ENCODE measurements at regions not wholly inside any gene's neighbourhood (a gene's known extent, or its start where the extent isn't known, plus 50 kb on each side); places are given as distances from the start of the nearest gene placed in this dataset.
"Not testable (repeated sequence)": the region's sequence is repeated elsewhere in the genome, so short reads cannot be mapped to it uniquely, and the experiment has no call there.

GRCh38 chr21:27805696-27806095, 838.8 kb upstream of the ADAMTS5 start:
- Mint-ChIP-seq H3K4me1 (peaks cover 0 to 7% of the 10 kb centered on the region in 2 donors), H3K9me3 (no peaks in the 10 kb centered on the region), H3K4me3 (no peak overlapping the region), H3K27me3 (no peaks in the 10 kb centered on the region), H3K36me3 (no peaks in the 10 kb centered on the region), H3K27ac (no peak overlapping the region)
- no peak for ATAC-seq (replicated peaks)
- DNase-seq, result no peak

- H3K36me3 Mint-ChIP-seq, result no peaks in the 10 kb centered on the region
- peaks cover 0 to 7% of the 10 kb centered on the region in 2 donors for H3K4me1 Mint-ChIP-seq
- no peaks in the 10 kb centered on the region for H3K9me3 Mint-ChIP-seq
- ATAC-seq (replicated peaks), result no peak
- no peaks in the 10 kb centered on the region for H3K27me3 Mint-ChIP-seq
- H3K27ac Mint-ChIP-seq, result no peak overlapping the region
- H3K4me3 Mint-ChIP-seq, result no peak overlapping the region
- no peak for DNase-seq
These were observed 837.6 kb upstream of the ADAMTS5 start for GRCh38 chr21:27804515-27804914.

GRCh38 chr21:27803571-27803970, 836.7 kb upstream of the ADAMTS5 start:
- Mint-ChIP-seq H3K27ac (no peak overlapping the region), H3K36me3 (no peaks in the 10 kb centered on the region), H3K27me3 (no peaks in the 10 kb centered on the region), H3K4me1 (peaks cover 0 to 7% of the 10 kb centered on the region in 2 donors), H3K9me3 (no peaks in the 10 kb centered on the region), H3K4me3 (no peak overlapping the region)
- DNase-seq (no peak), ATAC-seq (replicated peaks) (no peak)

GRCh38 chr21:27802816-27803475, 836.1 kb upstream of the ADAMTS5 start:
- ATAC-seq (replicated peaks) (peak; percentile 57 to 63), DNase-seq (no peak)
- H3K27me3 Mint-ChIP-seq, result no peaks in the 10 kb centered on the region
- H3K9me3 Mint-ChIP-seq, result no peaks in the 10 kb centered on the region
- H3K27ac Mint-ChIP-seq, result no peak overlapping the region
- H3K4me3 Mint-ChIP-seq, result no peak overlapping the region
- peaks cover 0 to 7% of the 10 kb centered on the region in 2 donors for H3K4me1 Mint-ChIP-seq
- H3K36me3 Mint-ChIP-seq, result no peaks in the 10 kb centered on the region

DNA sequence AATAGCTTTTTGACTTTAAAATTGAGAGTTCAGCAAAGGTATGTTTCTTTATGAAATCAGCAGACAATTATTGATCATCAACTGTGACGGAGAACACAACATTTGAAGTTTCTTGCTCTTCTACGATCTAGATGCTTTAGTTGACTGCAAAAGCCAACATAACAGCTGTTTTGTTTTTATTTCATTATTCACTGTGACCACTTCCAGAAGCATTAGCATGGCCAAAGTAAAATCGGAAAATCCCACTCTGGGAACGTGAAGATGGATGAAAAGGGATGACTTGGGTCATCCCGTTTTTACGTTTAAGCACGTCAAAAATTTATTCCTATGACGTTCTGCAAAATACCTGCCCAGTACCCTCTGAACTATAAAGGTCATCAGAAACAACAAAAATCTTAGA, 833.0 kb upstream of the ADAMTS5 start:
- Mint-ChIP-seq H3K4me1 (peaks cover 0 to 7% of the 10 kb centered on the region in 2 donors), H3K4me3 (no peak overlapping the region), H3K27me3 (no peaks in the 10 kb centered on the region), H3K36me3 (no peaks in the 10 kb centered on the region), H3K9me3 (no peaks in the 10 kb centered on the region), H3K27ac (no peak overlapping the region)
- DNase-seq (no peak), ATAC-seq (replicated peaks) (no peak)

- H3K9me3 Mint-ChIP-seq, result peaks cover 0 to 2% of the 10 kb centered on the region in 2 donors
- no peaks in the 10 kb centered on the region for H3K4me1 Mint-ChIP-seq
- no peak overlapping the region for H3K27ac Mint-ChIP-seq
- no peaks in the 10 kb centered on the region for H3K27me3 Mint-ChIP-seq
- no peak for DNase-seq
- no peak for ATAC-seq (replicated peaks)
- H3K4me3 Mint-ChIP-seq, result no peak overlapping the region
- H3K36me3 Mint-ChIP-seq, result no peaks in the 10 kb centered on the region
These were observed 829.2 kb upstream of the ADAMTS5 start for GRCh38 chr21:27796106-27796505.

GRCh38 chr21:27795418-27795817, 828.5 kb upstream of the ADAMTS5 start:
- DNase-seq (no peak), ATAC-seq (replicated peaks) (no peak)
- Mint-ChIP-seq H3K4me1 (no peaks in the 10 kb centered on the region), H3K36me3 (no peaks in the 10 kb centered on the region), H3K27ac (no peak overlapping the region), H3K9me3 (peaks cover 0 to 2% of the 10 kb centered on the region in 2 donors), H3K4me3 (no peak overlapping the region), H3K27me3 (no peaks in the 10 kb centered on the region)

- Mint-ChIP-seq H3K9me3 (peaks cover 0 to 2% of the 10 kb centered on the region in 2 donors), H3K36me3 (no peaks in the 10 kb centered on the region), H3K27me3 (no peaks in the 10 kb centered on the region), H3K4me1 (no peaks in the 10 kb centered on the region), H3K27ac (no peak overlapping the region), H3K4me3 (no peak overlapping the region)
- DNase-seq (no peak), ATAC-seq (replicated peaks) (no peak)
These were observed 827.0 kb upstream of the ADAMTS5 start for GRCh38 chr21:27793901-27794300.

DNA sequence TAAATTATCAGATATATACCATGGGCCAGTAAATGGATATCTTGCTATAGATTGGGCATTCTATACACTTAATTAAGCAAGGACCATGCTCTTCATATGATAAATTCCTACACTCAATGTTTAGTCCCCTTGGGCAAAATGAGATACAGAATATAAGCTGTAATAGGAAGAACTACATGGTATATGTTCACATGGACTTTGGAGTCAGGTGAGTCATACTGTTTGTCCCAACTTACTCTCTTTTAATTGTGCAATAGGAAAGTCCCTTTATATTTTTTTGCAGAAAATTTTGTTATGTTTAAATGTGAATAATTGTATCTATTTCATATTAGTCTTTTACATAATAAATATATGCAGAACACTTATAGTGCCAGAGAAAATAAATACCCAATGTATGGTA, 820.2 kb upstream of the ADAMTS5 start:
- ATAC-seq (replicated peaks), result no peak
- DNase-seq, result no peak
- H3K4me1 Mint-ChIP-seq, result no peaks in the 10 kb centered on the region
- H3K36me3 Mint-ChIP-seq, result no peaks in the 10 kb centered on the region
- no peak overlapping the region for H3K27ac Mint-ChIP-seq
- H3K27me3 Mint-ChIP-seq, result no peaks in the 10 kb centered on the region
- H3K9me3 Mint-ChIP-seq, result peaks cover 10 to 14% of the 10 kb centered on the region in 2 donors
- H3K4me3 Mint-ChIP-seq, result no peak overlapping the region

DNA sequence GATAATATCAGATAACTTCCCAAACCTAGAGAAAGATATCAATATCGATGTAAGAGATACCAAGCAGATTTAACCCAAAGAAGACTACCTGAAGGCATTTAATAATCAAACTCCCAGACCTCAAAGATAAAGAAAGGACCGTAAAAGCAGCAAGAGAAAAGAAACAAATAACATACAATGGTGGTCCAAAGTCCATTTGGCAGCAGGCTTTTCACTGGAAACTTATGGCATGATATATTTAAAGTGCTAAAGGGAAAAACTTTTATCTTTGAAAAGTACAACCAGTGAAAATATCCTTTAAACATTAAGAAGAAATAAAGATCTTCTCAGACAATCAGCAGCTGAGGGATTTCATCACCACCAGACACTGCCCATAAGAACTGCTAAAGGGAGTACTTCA, 812.7 kb upstream of the ADAMTS5 start:
- Mint-ChIP-seq H3K27me3 (no peaks in the 10 kb centered on the region), H3K4me1 (no peaks in the 10 kb centered on the region), H3K4me3 (no peak overlapping the region), H3K9me3 (peaks cover 7% of the 10 kb centered on the region in 2 donors), H3K36me3 (no peaks in the 10 kb centered on the region), H3K27ac (no peak overlapping the region)
- no peak for DNase-seq
- ATAC-seq (replicated peaks), result no peak

- Mint-ChIP-seq H3K4me3 (no peak overlapping the region), H3K9me3 (peaks cover 0 to 7% of the 10 kb centered on the region in 2 donors), H3K27ac (no peak overlapping the region), H3K4me1 (no peaks in the 10 kb centered on the region), H3K36me3 (no peaks in the 10 kb centered on the region), H3K27me3 (no peaks in the 10 kb centered on the region)
- ATAC-seq (replicated peaks) (no peak), DNase-seq (no peak)
These were observed 810.2 kb upstream of the ADAMTS5 start for GRCh38 chr21:27776925-27777553.

GRCh38 chr21:27772816-27773215, 805.9 kb upstream of the ADAMTS5 start:
- DNase-seq (no peak), ATAC-seq (replicated peaks) (no peak)
- no peak overlapping the region for H3K27ac Mint-ChIP-seq
- no peaks in the 10 kb centered on the region for H3K36me3 Mint-ChIP-seq
- no peaks in the 10 kb centered on the region for H3K27me3 Mint-ChIP-seq
- H3K4me1 Mint-ChIP-seq, result no peaks in the 10 kb centered on the region
- H3K9me3 Mint-ChIP-seq, result peaks cover 3 to 11% of the 10 kb centered on the region in 2 donors
- H3K4me3 Mint-ChIP-seq, result no peak overlapping the region

GRCh38 chr21:27771938-27772483, 805.1 kb upstream of the ADAMTS5 start:
- ATAC-seq (replicated peaks), result no peak
- H3K4me1 Mint-ChIP-seq, result no peaks in the 10 kb centered on the region

GRCh38 chr21:27769763-27770162, 802.9 kb upstream of the ADAMTS5 start:
- Mint-ChIP-seq H3K4me3 (no peak overlapping the region), H3K4me1 (no peaks in the 10 kb centered on the region), H3K36me3 (no peaks in the 10 kb centered on the region), H3K27me3 (no peaks in the 10 kb centered on the region), H3K27ac (no peak overlapping the region), H3K9me3 (peaks cover 3 to 7% of the 10 kb centered on the region in 2 donors)
- ATAC-seq (replicated peaks), result no peak
- no peak for DNase-seq

More at GRCh38 chr21:27771938-27772483, 805.1 kb upstream of the ADAMTS5 start:
- no peaks in the 10 kb centered on the region for H3K36me3 Mint-ChIP-seq
- H3K9me3 Mint-ChIP-seq, result peaks cover 3 to 12% of the 10 kb centered on the region in 2 donors
- H3K27ac Mint-ChIP-seq, result no peak overlapping the region
- no peaks in the 10 kb centered on the region for H3K27me3 Mint-ChIP-seq
- no peak overlapping the region for H3K4me3 Mint-ChIP-seq
- DNase-seq, result no peak

DNA sequence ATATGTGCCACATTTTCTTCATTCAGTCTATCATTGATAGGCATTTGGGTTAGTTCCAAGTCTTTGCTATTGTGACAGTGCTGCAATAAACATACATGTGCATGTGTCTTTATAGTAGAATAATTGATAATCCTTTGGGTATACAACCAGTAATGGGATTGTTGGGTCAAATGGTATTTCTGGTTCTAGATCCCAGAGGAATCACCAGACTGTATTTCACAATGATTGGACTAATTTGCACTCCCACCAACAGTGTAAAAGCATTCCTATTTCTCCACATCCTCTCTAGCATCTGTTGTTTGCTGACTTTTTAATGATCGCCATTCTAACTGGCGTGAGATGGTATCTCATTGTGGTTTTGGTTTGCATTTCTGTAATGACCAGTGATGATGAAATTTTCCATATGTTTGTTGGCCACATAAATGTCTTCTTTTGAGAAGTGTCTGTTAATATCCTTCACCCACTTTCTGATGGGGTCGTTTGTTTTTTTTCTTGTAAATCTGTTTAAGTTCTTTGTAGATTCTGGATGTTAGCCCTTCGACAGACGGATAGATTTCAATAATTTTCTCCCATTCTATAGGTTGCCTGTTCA, 801.3 kb upstream of the ADAMTS5 start:
- not testable (repeated sequence) for H3K36me3 Mint-ChIP-seq; ATAC-seq (replicated peaks); H3K4me1 Mint-ChIP-seq; H3K4me3 Mint-ChIP-seq; H3K27me3 Mint-ChIP-seq; H3K27ac Mint-ChIP-seq; DNase-seq; H3K9me3 Mint-ChIP-seq

Data from stimulated activated naive B cell treated with anti-CD40 and anti-IgM and Interleukin-4, amounts not matched to agents 10 μg/mL and 1 μg/mL and 100 μg/mL, for 72 hours (primary cell).